PC-9 (cell line): ENCODE measurements at regions not wholly inside any gene's neighbourhood (a gene's known extent, or its start where the extent isn't known, plus 50 kb on each side); places are given as distances from the start of the nearest gene placed in this dataset.

Experiments
- BruUV-seq: library from RNA; stranded (reverse); fragments of 400-500 nt; replicated peaks from 2 replicates; lab custom pipeline; 2021; lab: Mats Ljungman, UMichigan
- CTCF ChIA-PET: fragments of 300-600 bp; sonication (Branson Sonifier 250); formaldehyde crosslinking; loops from one replicate; lab custom pipeline; 2022; ENCODE audit warnings: antibody characterized with exemption; lab: Charles Lee
- POLR2A ChIA-PET: fragments of 300-600 bp; sonication (Branson Sonifier 250); formaldehyde crosslinking; loops from one replicate; lab custom pipeline; 2022; ENCODE audit warnings: antibody characterized with exemption; ENCODE audit not compliant: unreplicated experiment; lab: Charles Lee
- DNase-seq, 2 experiments: peaks; one replicate each; pipeline versions ENCODE4 v3.0.0 to v3.0.0-alpha.2; 2015 to 2022; ENCODE audit warnings: mixed read lengths in 1 of 2
- H2AFZ ChIP-seq: fragments of 200-600 bp; sonication (generic); 2 replicates; pipeline ENCODE4 v1.8.1; 2017; ENCODE audit warnings: antibody characterized with exemption
- H3F3A ChIP-seq: fragments of 200-600 bp; sonication (generic); 2 replicates; pipeline ENCODE4 v1.8.1; 2017; ENCODE audit warnings: antibody characterized with exemption, mild to moderate bottlenecking, low read depth; ENCODE audit not compliant: insufficient read depth
- H3K27ac ChIP-seq: fragments of 200-600 bp; sonication (generic); 2 replicates; pipeline ENCODE4 v1.6.1; 2016; ENCODE audit warnings: mixed run types
- H3K27me3 ChIP-seq: fragments of 200-600 bp; sonication (generic); 2 replicates; pipeline ENCODE4 v1.6.1; 2016; ENCODE audit warnings: low read depth, mixed run types; ENCODE audit not compliant: insufficient read depth
- H3K36me3 ChIP-seq: fragments of 200-600 bp; sonication (generic); 2 replicates; pipeline ENCODE4 v1.6.1; 2016; ENCODE audit warnings: low read depth, mixed run types
- H3K4me1 ChIP-seq: fragments of 200-600 bp; sonication (generic); replicated peaks from 2 replicates; pipeline ENCODE4 v1.6.1; 2016; ENCODE audit warnings: mixed run types; ENCODE audit not compliant: insufficient read depth
- H3K4me2 ChIP-seq: fragments of 200-600 bp; sonication (generic); 2 replicates; pipeline ENCODE4 v1.6.1; 2017; ENCODE audit warnings: mixed run types
- H3K4me3 ChIP-seq: fragments of 200-600 bp; sonication (generic); 2 replicates; pipeline ENCODE4 v1.6.1; 2016; ENCODE audit warnings: mixed run types
- H3K79me2 ChIP-seq: fragments of 200-600 bp; sonication (generic); 2 replicates; pipeline ENCODE4 v1.6.1; 2017; ENCODE audit warnings: low read depth, mixed run types
- H3K9me2 ChIP-seq: fragments of 200-600 bp; sonication (generic); 2 replicates; pipeline ENCODE4 v1.8.1; 2017; ENCODE audit warnings: mild to moderate bottlenecking; ENCODE audit not compliant: insufficient read depth
- H3K9me3 ChIP-seq: fragments of 200-600 bp; sonication (generic); 2 replicates; pipeline ENCODE4 v1.8.1; 2016; ENCODE audit warnings: low read depth; ENCODE audit not compliant: insufficient read depth
- H4K20me1 ChIP-seq: fragments of 200-600 bp; sonication (generic); 2 replicates; pipeline ENCODE4 v1.8.1; 2017; ENCODE audit not compliant: insufficient read depth
- EZH2 ChIP-seq: fragments of 200-600 bp; sonication (generic); IDR thresholded peaks from 2 replicates; pipeline ENCODE4 v1.8.0; 2017; ENCODE audit warnings: antibody characterized with exemption, low read depth
- intact Hi-C: fragments of 100-400 bp; cut with micrococcal nuclease; formaldehyde crosslinking; loops from one replicate; pipeline ENCODE4 v1.10.0; 2022; ENCODE audit not compliant: unreplicated experiment
- TF ChIP-seq, protein P1 (sequence below): fragments of 200-600 bp; sonication (generic); conservative IDR thresholded peaks from 2 replicates; pipeline ENCODE4 v1.6.1; 2017; ENCODE audit warnings: mixed run types, antibody characterized with exemption, mild to moderate bottlenecking, moderate library complexity

DNA sequence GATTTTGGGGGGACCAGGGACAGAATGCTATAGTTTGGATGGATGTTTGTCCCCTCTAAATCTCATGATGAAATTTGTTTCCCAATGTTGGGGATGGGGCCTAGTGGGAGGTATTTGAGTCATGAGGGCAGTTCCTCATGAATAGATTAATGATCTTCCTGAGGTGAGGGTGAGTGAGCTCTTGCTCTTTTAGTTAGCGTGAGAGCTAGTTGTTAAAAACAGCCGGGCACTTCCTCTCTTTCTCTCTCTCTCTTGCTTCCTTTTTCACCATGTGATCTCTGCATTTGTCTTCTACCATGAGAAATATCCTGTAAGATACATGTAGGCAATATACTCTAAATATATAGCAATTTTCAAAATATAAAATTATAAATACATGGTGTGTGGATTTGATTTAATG, 290.8 kb upstream of the PCDH9 start:
- intact Hi-C loops, result no loop called here
- CTCF ChIA-PET, result no interaction called here
- no TSS peak for BruUV-seq

DNA sequence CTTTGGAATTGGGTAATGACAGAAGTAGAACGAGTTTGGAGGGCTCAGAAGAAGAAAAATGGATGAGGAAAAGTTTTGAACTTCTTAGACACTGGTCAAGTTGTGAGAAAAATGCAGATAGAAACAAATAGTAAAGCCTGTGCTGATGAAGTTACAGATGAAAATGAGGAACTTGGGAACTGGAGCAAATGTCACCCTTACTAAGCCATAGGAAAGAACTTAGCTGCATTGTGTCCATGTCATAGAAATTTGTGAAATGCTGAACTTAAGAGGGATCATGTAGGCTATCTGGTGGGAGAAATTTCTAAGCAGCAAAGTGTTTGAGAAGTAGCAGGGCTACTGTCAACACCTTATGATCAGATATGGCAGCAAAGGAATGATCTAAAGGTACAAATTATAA, 289.2 kb upstream of the PCDH9 start:
- Histone ChIP-seq H4K20me1 (no peaks in the 10 kb centered on the region), H3F3A (no peaks in the 10 kb centered on the region), H3K4me2 (no peak overlapping the region), H3K79me2 (no peaks in the 10 kb centered on the region), H3K4me1 (no peaks in the 10 kb centered on the region), H3K36me3 (no peaks in the 10 kb centered on the region), H3K9me2 (no peaks in the 10 kb centered on the region; the same call in 1 of the 2 replicates), H3K27me3 (no peaks in the 10 kb centered on the region), H3K27ac (no peak overlapping the region), H2AFZ (no peak overlapping the region), H3K4me3 (no peak overlapping the region), H3K9me3 (no peaks in the 10 kb centered on the region)
- intact Hi-C loops, result no loop called here
- ChIA-PET POLR2A (no interaction called here), CTCF (no interaction called here)
- BruUV-seq, result no TSS peak
- no peak for TF ChIP-seq EZH2
- TF ChIP-seq, protein P1, sequence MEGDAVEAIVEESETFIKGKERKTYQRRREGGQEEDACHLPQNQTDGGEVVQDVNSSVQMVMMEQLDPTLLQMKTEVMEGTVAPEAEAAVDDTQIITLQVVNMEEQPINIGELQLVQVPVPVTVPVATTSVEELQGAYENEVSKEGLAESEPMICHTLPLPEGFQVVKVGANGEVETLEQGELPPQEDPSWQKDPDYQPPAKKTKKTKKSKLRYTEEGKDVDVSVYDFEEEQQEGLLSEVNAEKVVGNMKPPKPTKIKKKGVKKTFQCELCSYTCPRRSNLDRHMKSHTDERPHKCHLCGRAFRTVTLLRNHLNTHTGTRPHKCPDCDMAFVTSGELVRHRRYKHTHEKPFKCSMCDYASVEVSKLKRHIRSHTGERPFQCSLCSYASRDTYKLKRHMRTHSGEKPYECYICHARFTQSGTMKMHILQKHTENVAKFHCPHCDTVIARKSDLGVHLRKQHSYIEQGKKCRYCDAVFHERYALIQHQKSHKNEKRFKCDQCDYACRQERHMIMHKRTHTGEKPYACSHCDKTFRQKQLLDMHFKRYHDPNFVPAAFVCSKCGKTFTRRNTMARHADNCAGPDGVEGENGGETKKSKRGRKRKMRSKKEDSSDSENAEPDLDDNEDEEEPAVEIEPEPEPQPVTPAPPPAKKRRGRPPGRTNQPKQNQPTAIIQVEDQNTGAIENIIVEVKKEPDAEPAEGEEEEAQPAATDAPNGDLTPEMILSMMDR, result no peak
- DNase-seq, result no peak

More for the DNA sequence above, 290.8 kb upstream of the PCDH9 start:
- Histone ChIP-seq H3K27me3 (no peaks in the 10 kb centered on the region), H3K27ac (no peak overlapping the region), H2AFZ (no peak overlapping the region), H3K4me3 (no peak overlapping the region), H3K36me3 (no peaks in the 10 kb centered on the region), H3K4me2 (no peak overlapping the region), H3K4me1 (no peaks in the 10 kb centered on the region), H3K79me2 (no peaks in the 10 kb centered on the region), H3K9me3 (no peaks in the 10 kb centered on the region), H3K9me2 (no peaks in the 10 kb centered on the region; the same call in 1 of the 2 replicates), H4K20me1 (no peaks in the 10 kb centered on the region), H3F3A (no peaks in the 10 kb centered on the region)
- DNase-seq, result no peak
- POLR2A ChIA-PET, result no interaction called here
- TF ChIP-seq EZH2, result no peak
- TF ChIP-seq, protein P1, result no peak

DNA sequence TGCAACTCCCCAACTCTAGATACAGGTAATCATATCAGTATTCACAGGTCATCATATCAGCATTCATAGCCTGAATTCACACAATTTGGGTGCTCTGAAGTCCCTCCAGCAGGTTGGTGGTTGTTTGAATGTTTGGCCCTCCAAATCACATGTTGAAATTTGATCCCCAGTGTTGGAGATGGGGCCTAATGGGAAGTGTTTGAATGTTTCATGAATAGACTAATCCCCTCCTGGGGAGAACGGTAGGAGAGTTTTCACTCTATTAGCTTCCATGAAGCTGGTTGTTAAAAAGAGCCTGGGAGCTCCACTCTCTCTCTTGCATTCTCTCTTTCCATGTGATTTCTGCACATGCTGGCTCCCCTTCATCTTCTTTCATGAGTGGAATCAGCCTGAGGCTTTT, 288.6 kb upstream of the PCDH9 start:
- Histone ChIP-seq H3K4me2 (no peak overlapping the region), H3K36me3 (no peaks in the 10 kb centered on the region), H2AFZ (no peak overlapping the region), H4K20me1 (no peaks in the 10 kb centered on the region), H3K9me3 (no peaks in the 10 kb centered on the region), H3K27me3 (no peaks in the 10 kb centered on the region), H3K9me2 (no peaks in the 10 kb centered on the region; the same call in 1 of the 2 replicates), H3K27ac (no peak overlapping the region), H3F3A (no peaks in the 10 kb centered on the region), H3K4me1 (no peaks in the 10 kb centered on the region), H3K79me2 (no peaks in the 10 kb centered on the region), H3K4me3 (no peak overlapping the region)
- ChIA-PET CTCF (no interaction called here), POLR2A (no interaction called here)
- BruUV-seq, result no TSS peak
- TF ChIP-seq, protein P1, result no peak
- no peak for TF ChIP-seq EZH2
- intact Hi-C loops, result no loop called here
- no peak for DNase-seq
